Effector CD4-positive, alpha-beta T cell (primary cell): ENCODE measurements at regions not wholly inside any gene's neighbourhood (a gene's known extent, or its start where the extent isn't known, plus 50 kb on each side); places are given as distances from the start of the nearest gene placed in this dataset.

Experiments
- DNase-seq: peaks from one replicate; pipeline ENCODE4 v3.0.0-alpha.2; 2020

- DNase-seq, result no peak
Observed at GRCh38 chr2:8539743-8540551, 141.9 kb upstream of the ID2 start.

DNA sequence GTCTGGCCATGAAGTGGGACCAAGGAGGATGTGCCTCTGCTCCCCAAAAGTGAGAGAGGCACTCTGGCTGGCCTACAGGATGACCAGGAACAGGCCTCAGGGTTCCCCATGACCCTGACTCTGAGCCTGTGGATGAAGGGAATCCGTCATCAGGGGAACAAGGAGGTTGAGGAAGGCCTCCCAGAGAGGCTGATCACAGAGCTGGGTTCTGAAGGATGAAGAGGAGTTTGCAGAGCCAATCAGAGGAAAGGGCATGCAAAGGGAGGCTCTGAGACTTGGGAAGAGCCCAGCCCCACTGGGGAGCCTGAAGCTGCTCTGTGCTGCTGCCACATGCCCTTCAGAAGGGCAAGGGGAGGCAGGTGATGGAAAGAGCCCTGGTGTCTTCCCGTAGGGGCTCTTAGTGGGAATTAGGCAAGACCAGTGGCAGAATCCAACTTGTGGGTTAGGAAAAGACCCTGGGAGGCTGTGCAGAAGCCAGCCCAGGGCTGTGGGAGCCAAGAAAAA is 141.3 kb upstream of the ID2 start:
- DNase-seq, result no peak

- no peak for DNase-seq
Observed at GRCh38 chr2:8541223-8541622, 140.6 kb upstream of the ID2 start.

DNA sequence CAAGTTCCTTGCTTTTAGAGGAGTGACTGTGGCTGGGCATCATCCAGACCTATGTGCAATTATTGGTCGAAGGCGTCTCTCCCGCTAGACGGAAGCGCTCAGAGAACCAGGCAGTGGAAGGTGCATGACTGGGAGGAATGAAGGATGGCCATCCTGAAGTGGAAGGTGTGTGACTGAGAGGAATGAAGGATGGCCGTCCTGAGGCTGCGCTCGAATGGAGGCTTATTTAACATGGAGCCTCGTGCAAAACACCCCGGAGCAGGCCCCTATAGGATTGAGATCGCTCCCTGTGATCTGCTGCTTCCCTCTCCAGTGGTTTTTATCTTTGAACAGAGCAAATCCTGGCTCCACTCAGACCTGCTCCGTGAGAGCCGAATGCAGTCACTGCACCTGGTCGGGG is 140.2 kb upstream of the ID2 start:
- DNase-seq, result no peak

DNA sequence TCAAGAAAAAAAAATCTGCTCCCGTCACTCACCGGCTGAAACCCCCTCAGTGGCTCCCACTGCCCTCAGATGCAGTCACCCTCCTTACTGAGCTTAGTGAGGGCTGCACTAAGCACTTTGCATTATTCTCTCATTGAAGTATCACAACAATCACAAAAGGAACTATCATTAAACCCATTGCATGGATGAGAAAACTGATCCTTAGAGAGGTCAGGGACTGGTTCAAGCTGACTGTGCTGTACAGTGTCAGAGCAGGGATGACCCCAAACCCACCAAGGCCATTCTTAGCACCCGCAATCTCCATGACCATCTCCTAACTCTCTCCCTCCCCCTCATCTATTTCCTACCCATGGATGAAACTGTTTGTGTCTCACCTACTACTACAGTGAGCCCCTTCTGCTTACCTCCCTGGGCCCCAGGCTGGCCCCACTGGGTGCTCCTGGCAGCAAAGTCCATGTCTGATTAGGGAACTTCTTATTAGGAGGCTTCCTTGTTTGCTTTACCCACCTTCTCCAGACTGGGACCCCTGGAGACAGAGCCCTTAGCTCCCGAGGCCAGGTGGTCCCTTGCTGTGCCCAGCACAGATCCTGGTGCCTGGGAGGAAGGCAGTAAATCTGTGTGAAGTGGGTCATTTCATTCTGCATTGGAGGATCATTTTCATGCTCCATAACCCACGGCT is 139.3 kb upstream of the ID2 start:
- DNase-seq, result no peak

DNA sequence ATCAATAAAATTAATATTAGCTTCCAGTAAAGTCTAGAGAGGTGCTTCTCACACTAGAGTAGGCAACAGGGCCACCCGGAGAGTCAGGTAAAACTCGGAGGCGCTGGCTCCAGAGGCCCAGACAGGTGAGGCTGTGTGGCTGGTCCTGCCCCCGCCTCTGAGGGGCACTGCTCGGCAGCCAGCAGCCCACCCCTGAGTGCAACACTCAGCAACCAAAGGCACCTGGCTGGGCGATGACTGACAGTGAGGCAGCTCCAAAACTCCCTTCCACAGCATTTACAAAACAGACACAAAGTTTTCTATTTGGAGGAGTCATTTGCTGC is 138.8 kb upstream of the ID2 start:
- DNase-seq, result peak; percentile 30

DNA sequence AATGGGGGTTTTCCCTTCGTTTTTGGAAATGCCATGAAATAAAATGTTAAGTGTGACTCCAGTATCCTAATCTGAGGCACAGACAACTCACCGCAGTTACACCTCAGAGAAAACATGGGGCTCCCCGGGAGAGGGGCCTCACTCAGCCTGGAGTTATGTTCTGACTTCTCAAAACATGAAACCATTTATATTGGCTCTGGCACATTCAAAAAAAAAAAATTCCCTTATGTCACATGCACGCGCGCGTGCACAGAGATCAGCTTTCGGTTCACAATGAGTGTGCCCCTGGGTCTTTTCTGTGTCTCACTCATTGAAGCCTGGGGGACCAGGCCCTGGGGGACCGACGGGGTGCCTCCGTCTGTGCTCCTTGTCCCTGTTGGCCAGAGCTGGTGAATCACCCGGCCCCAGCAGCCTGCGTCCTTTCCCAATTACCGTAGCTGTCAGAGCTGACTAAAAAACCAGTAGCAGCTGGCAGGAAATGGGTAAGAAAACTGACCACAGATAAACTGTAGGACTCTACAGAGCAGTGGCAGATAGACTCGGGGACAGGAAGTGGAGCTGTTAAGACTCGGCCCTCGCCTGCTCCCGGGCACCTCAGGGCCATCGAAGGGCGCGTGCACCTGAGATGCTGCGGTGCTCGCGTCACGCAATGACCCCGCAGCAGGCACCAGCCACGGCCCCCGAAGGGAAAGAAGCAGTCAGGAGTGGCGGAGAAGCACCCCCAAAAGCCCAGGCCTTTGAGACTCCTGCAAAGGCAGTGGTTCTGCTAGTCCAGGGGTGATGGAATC is 138.3 kb upstream of the ID2 start:
- no peak for DNase-seq

DNA sequence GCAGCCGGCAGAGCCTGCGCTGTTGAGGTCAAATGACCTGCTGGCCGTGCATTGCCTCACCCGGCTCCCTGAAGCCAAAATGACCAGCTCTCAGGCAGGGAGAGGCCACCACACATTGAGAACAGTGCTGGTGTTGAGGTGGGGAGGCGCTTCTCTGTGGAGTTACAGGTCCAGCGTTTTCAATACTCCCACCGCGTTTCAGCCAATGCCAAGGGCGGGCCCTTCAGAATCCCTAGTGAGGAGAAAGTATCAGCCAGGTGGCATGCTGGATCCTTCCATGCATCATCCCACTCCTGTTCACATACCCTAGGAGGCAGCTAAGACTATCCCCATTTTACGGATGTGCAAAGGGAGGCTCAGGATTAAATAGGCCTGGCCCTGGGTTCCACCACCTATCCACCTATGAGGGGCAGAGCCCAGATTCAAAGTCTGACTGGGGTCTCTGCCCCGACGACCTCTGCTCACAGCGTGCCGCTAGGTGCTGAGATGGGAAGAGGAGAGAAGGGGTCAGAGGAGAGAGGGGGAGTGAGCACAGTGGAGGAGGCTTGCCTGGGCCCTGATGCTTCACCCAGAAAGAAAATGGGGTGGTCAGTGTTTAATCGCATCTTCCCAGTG is 137.6 kb upstream of the ID2 start:
- DNase-seq, result no peak

- DNase-seq, result peak; percentile 61
Observed at GRCh38 chr2:8544786-8545694, 136.8 kb upstream of the ID2 start.

- no peak for DNase-seq
Observed at GRCh38 chr2:8545695-8546611, 135.9 kb upstream of the ID2 start.

DNA sequence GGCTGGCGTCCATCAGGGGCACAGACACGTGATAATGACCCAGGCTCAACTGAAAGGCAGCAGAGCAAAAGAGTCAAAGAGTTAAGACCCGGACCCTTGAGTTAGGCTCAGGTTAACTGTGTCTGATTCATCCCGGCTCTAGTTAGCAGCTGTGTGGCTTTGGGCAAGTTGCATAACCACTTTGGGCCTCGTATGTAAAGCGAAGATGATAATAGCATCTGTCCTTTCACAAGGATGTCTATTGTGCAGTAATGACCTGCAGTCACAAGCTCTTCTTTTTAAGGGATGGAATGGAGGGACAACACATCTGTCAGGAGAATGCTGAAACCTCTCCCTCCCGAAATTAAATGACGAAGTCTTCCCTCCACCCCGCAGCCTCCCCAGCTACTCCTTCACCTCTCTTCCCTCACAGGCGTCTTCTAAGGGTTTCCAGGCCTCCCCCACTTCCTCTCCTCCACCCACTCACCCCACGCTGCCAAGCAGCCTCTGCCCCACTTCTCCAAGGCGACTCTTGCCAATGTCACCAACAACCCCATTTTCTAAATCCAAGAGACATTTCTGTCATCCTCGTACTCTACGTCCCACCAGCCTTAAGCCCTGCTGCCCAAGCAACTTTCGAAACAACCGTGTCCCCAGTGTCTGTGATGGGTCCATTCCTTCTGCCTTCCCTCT is 135.1 kb upstream of the ID2 start:
- DNase-seq, result no peak

DNA sequence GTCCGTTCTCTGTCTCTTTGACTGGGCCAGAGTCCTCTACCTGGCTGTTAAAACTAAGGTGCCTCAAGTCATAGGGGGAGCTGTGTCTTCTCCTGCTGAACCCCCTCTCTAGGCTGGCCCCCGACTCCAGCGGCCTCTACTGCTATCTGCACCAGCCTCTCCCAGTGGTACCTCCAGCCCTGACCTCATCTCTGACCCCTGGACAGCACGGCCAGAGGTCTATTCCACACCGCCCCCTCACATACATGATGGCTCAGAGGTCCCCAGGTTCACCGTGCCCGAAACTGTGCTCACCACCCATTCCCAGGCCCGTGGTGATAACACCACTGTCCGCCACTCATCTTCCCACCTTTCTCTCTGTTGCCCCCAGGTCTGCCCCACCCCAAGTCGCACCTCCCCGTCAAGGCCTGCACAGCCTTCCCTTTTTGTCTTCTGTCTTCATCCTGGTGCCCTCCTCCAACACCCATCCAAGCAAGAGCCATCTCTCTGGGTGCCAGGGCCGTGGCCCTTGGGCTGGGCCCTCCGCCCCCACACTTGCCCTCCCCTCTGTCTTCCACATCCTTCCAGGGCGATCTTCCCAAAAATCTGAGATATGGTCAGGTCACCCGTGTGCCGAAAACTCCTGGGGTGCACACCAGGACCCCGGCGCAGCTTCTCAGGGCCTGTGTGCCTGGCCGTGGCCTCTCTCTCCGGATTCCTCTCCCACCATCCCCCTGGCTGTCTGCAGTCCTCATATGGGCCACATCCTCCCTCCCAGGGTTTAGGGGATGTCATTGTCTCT is 134.4 kb upstream of the ID2 start:
- no peak for DNase-seq

- DNase-seq, result no peak
Observed at GRCh38 chr2:8548065-8548618, 133.7 kb upstream of the ID2 start.

DNA sequence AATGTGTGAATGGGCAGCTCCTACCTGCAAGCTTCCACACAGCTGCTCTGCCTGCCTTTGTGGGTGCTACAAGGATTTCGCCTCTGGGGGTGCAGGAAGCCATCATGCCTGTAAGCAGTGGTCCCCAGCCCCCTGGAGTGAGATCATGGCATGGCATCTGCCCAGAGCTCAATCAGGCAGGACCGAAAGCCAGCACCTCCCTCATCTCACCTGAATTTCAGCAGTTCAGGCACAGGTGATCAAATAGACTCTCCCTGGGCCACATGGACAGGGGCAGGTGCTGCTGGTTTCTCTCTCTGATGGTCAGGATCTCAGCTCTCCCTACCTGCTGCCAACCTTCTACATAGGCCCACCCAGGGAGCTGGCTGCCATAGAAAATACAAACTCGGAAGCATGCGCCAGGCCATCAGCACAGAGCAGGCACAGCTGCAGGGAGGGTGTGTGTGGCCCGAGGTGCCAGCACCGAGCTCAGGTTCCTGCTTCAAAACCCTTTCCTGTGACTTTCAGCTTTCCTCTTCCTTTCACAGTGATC is 133.2 kb upstream of the ID2 start:
- DNase-seq, result no peak

GRCh38 chr2:8549273-8549922 is 132.5 kb upstream of the ID2 start:
- DNase-seq, result no peak

GRCh38 chr2:8549942-8550341 is 131.9 kb upstream of the ID2 start:
- DNase-seq, result no peak

DNA sequence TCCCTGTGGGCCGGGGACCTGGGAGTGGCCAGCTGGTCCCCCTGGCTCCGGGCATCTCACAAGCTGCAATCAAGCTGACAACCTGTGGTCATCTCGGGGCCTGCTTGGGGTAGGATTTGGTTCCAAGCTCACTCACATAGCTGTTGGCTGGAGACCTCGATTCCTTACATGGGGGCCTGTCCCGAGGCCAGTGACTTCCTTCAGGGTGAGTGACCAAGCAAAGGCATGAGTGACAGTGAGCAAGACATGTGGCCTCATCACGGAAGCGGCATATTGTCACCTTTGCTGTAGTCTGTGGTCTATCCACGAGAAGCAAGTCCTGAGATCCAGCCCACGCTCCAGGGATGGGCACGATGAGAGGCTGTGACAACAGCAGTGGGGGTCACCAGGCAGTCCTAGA is 131.4 kb upstream of the ID2 start:
- no peak for DNase-seq

- DNase-seq, result no peak
Observed at GRCh38 chr2:8550937-8551621, 130.8 kb upstream of the ID2 start.
